ENCODE measurements at regions not wholly inside any gene's neighbourhood (a gene's known extent, or its start where the extent isn't known, plus 50 kb on each side); places are given as distances from the start of the nearest gene placed in this dataset.

DNA sequence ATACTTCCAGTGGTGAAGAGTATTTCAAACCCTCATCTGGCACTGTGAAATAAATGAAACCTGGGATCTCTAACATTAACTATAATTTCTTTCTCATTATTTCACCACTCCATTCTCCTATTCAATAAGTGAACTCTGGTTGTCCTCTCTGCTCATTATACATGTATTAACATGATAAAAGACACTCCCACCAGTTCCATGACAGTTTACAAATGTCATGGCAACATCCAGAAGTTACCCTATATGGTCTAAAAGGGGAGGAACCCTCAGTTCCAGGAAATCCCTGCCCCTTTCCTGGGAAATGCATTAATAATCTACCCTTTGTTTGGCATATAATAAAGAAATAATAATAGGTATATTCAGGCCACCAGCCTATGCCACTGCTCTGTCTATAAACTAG, 62.7 kb upstream of the BRINP3 start:
- Histone ChIP-seq H3K4me3 (ENCODE audit: low read length in 2 of 2) (no peak overlapping the region), H2AFZ (ENCODE audit: low read length) (no peak overlapping the region), H2BK5ac (ENCODE audit: low read length) (no peak overlapping the region), H4K8ac (ENCODE audit: low read depth, low read length) (no peak overlapping the region), H2AK5ac (ENCODE audit: low read depth, low read length) (no peak overlapping the region), H2BK15ac (ENCODE audit: low read length) (no peak overlapping the region), H3K79me1 (ENCODE audit: low read depth, low read length) (no peaks in the 10 kb centered on the region), H2BK12ac (ENCODE audit: low read length) (no peak overlapping the region), H3K27me3 (ENCODE audit: control insufficient read depth in 3 of 3, insufficient read depth in 3 of 3, low read depth in 1 of 3, low read length in 3 of 3) (no peaks in the 10 kb centered on the region), H3K4me2 (ENCODE audit: insufficient read depth, low read length, poor library complexity, severe bottlenecking) (no peak overlapping the region), H3K14ac (ENCODE audit: low read length) (no peak overlapping the region), H3K4me1 (ENCODE audit: control insufficient read depth in 2 of 2, insufficient read depth in 1 of 2, low read depth in 1 of 2, low read length in 2 of 2) (peaks cover 0 to 15% of the 10 kb centered on the region in 2 donors), H3K4ac (ENCODE audit: low read length) (no peak overlapping the region), H2BK120ac (ENCODE audit: low read depth, low read length) (no peak overlapping the region), H3K18ac (ENCODE audit: low read length) (no peak overlapping the region), H3K9ac (ENCODE audit: low read depth, low read length, poor library complexity) (no peak overlapping the region), H3K9me3 (replicated peaks in 1 of 2; ENCODE audit: control insufficient read depth in 2 of 2, insufficient read depth in 1 of 2, low read depth in 1 of 2, low read length in 2 of 2) (no peaks in the 10 kb centered on the region), H3K36me3 (replicated peaks in 1 of 2; ENCODE audit: control insufficient read depth in 2 of 2, insufficient read depth in 2 of 2, low read length in 2 of 2) (no peaks in the 10 kb centered on the region), H3K23ac (ENCODE audit: low read depth, low read length, poor library complexity) (no peak overlapping the region), H3K27ac (replicated peaks; ENCODE audit: low read length) (no peak overlapping the region), H4K91ac (ENCODE audit: low read depth, low read length, poor library complexity) (no peak overlapping the region)
- DNase-seq (ENCODE audit: low spot score), result no peak

DNA sequence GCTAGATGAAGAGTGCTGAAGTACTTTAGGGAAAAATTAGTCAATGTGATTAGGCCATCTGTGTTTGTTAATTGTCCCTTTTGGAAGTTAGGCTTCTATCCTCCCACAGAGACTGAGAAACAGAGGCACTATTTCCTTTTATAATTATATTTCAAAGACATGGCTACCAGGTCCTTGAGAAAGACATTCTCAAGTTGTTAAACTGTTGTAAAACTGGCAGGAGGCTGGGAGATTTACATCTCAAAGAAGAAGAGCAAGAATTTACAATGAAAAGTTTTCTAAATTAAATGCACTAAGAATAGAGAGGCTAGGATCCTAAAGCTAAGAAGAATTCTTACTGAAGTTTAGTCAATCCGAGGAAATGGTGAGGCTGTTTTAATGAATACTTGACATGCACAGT, 74.0 kb upstream of the BRINP3 start:
- no peak overlapping the region for H2BK5ac ChIP-seq (ENCODE audit: low read length)
- H2BK15ac ChIP-seq (ENCODE audit: low read length), result no peak overlapping the region
- H2BK120ac ChIP-seq (ENCODE audit: low read depth, low read length), result no peak overlapping the region
- peak overlapping the region; percentile 59 for H2AFZ ChIP-seq (ENCODE audit: low read length)
- H3K18ac ChIP-seq (ENCODE audit: low read length), result no peak overlapping the region
- no CpG with 5 or more reads among the region's 1 CpG for WGBS, 2 donors (ENCODE audit: extremely low coverage in 2 of 2, insufficient read length in 2 of 2, insufficient replicate concordance in 1 of 2)
- H3K4me3 ChIP-seq (ENCODE audit: low read length in 2 of 2), result no peak overlapping the region
- DNase-seq (ENCODE audit: low spot score), result no peak
- H4K91ac ChIP-seq (ENCODE audit: low read depth, low read length, poor library complexity), result no peak overlapping the region
- H3K14ac ChIP-seq (ENCODE audit: low read length), result no peak overlapping the region
- no peak overlapping the region for H3K9ac ChIP-seq (ENCODE audit: low read depth, low read length, poor library complexity)
- H3K27ac ChIP-seq (replicated peaks; ENCODE audit: low read length), result no peak overlapping the region
- no peaks in the 10 kb centered on the region for H3K79me1 ChIP-seq (ENCODE audit: low read depth, low read length)
- H3K9me3 ChIP-seq (replicated peaks in 1 of 2; ENCODE audit: control insufficient read depth in 2 of 2, insufficient read depth in 1 of 2, low read depth in 1 of 2, low read length in 2 of 2), result no peaks in the 10 kb centered on the region
- H4K8ac ChIP-seq (ENCODE audit: low read depth, low read length), result no peak overlapping the region
- H2AK5ac ChIP-seq (ENCODE audit: low read depth, low read length), result no peak overlapping the region
- no peak overlapping the region for H2BK12ac ChIP-seq (ENCODE audit: low read length)
- no peak overlapping the region for H3K4me2 ChIP-seq (ENCODE audit: insufficient read depth, low read length, poor library complexity, severe bottlenecking)
- H3K27me3 ChIP-seq (ENCODE audit: control insufficient read depth in 3 of 3, insufficient read depth in 3 of 3, low read depth in 1 of 3, low read length in 3 of 3), result no peaks in the 10 kb centered on the region
- H3K4ac ChIP-seq (ENCODE audit: low read length), result no peak overlapping the region
- no peaks in the 10 kb centered on the region for H3K36me3 ChIP-seq (replicated peaks in 1 of 2; ENCODE audit: control insufficient read depth in 2 of 2, insufficient read depth in 2 of 2, low read length in 2 of 2)
- peaks cover 1 to 6% of the 10 kb centered on the region in 2 donors for H3K4me1 ChIP-seq (ENCODE audit: control insufficient read depth in 2 of 2, insufficient read depth in 1 of 2, low read depth in 1 of 2, low read length in 2 of 2)
- H3K23ac ChIP-seq (ENCODE audit: low read depth, low read length, poor library complexity), result no peak overlapping the region

DNA sequence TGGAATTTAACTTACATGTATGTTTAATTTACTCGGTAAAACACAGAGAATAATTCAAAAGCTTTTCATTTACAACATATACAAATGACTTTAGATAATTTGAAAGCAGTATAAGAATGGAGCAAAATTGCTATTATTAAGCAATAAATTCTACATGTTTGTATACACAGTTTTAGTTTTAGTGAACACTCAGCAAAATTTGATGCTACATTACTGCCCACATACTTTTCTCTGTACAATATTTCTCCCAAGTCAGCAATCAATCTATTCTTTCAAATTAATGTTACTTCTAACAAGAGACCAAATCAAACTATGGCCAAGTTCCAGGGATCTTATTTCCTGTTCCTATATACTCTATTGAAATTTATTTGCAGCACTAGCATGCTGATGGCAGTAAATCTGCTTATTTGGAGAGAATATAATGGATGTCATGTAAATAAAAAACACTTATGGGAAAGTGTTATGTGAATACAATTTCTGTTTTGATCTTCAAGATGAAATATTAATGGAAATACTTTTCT, 82.6 kb upstream of the BRINP3 start:
- Histone ChIP-seq H4K91ac (ENCODE audit: low read depth, low read length, poor library complexity) (no peak overlapping the region), H2AK5ac (ENCODE audit: low read depth, low read length) (no peak overlapping the region), H3K18ac (ENCODE audit: low read length) (no peak overlapping the region), H3K14ac (ENCODE audit: low read length) (no peak overlapping the region), H3K4me2 (ENCODE audit: insufficient read depth, low read length, poor library complexity, severe bottlenecking) (no peak overlapping the region), H3K36me3 (replicated peaks in 1 of 2; ENCODE audit: control insufficient read depth in 2 of 2, insufficient read depth in 2 of 2, low read length in 2 of 2) (no peaks in the 10 kb centered on the region), H2BK15ac (ENCODE audit: low read length) (no peak overlapping the region), H3K9ac (ENCODE audit: low read depth, low read length, poor library complexity) (no peak overlapping the region), H3K23ac (ENCODE audit: low read depth, low read length, poor library complexity) (no peak overlapping the region), H3K27me3 (ENCODE audit: control insufficient read depth in 3 of 3, insufficient read depth in 3 of 3, low read depth in 1 of 3, low read length in 3 of 3) (no peaks in the 10 kb centered on the region), H2AFZ (ENCODE audit: low read length) (no peak overlapping the region), H3K9me3 (replicated peaks in 1 of 2; ENCODE audit: control insufficient read depth in 2 of 2, insufficient read depth in 1 of 2, low read depth in 1 of 2, low read length in 2 of 2) (peaks cover 3 to 4% of the 10 kb centered on the region in 2 donors), H3K4me1 (ENCODE audit: control insufficient read depth in 2 of 2, insufficient read depth in 1 of 2, low read depth in 1 of 2, low read length in 2 of 2) (no peaks in the 10 kb centered on the region), H3K79me1 (ENCODE audit: low read depth, low read length) (no peaks in the 10 kb centered on the region), H3K4me3 (ENCODE audit: low read length in 2 of 2) (no peak overlapping the region), H2BK120ac (ENCODE audit: low read depth, low read length) (no peak overlapping the region), H2BK12ac (ENCODE audit: low read length) (no peak overlapping the region), H3K27ac (replicated peaks; ENCODE audit: low read length) (no peak overlapping the region), H3K4ac (ENCODE audit: low read length) (no peak overlapping the region), H4K8ac (ENCODE audit: low read depth, low read length) (no peak overlapping the region), H2BK5ac (ENCODE audit: low read length) (no peak overlapping the region)
- no CpG with 5 or more reads among the region's 1 CpG for WGBS, 2 donors (ENCODE audit: extremely low coverage in 2 of 2, insufficient read length in 2 of 2, insufficient replicate concordance in 1 of 2)
- DNase-seq (ENCODE audit: low spot score), result no peak

DNA sequence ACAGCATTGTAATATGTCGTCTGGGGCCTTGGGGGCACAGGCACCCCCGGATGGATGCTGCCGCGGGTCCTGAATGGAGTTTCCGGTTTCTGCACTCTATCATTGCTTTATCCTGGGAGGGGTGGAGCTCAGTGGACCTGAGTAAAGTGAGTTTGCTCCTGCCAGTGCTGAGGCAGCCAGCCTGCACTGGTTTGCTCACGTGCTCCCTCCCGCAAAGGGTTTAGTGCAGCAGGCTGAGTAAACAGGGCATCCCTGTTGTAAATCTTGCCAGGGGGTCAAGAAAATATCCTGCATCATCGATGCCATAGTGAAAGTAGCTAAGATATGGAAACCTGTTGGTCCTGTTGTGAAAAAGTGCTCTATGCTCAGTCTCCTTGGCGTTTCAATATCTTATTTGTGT, 85.6 kb upstream of the BRINP3 start:
- Histone ChIP-seq H2AK5ac (ENCODE audit: low read depth, low read length) (no peak overlapping the region), H3K18ac (ENCODE audit: low read length) (no peak overlapping the region), H2BK5ac (ENCODE audit: low read length) (no peak overlapping the region), H3K4me1 (ENCODE audit: control insufficient read depth in 2 of 2, insufficient read depth in 1 of 2, low read depth in 1 of 2, low read length in 2 of 2) (no peaks in the 10 kb centered on the region), H3K4ac (ENCODE audit: low read length) (no peak overlapping the region), H3K27ac (replicated peaks; ENCODE audit: low read length) (no peak overlapping the region), H2BK12ac (ENCODE audit: low read length) (no peak overlapping the region), H3K79me1 (ENCODE audit: low read depth, low read length) (no peaks in the 10 kb centered on the region), H3K4me2 (ENCODE audit: insufficient read depth, low read length, poor library complexity, severe bottlenecking) (no peak overlapping the region), H2BK120ac (ENCODE audit: low read depth, low read length) (no peak overlapping the region), H2AFZ (ENCODE audit: low read length) (no peak overlapping the region), H4K8ac (ENCODE audit: low read depth, low read length) (no peak overlapping the region), H4K91ac (ENCODE audit: low read depth, low read length, poor library complexity) (no peak overlapping the region), H3K14ac (ENCODE audit: low read length) (no peak overlapping the region), H3K36me3 (replicated peaks in 1 of 2; ENCODE audit: control insufficient read depth in 2 of 2, insufficient read depth in 2 of 2, low read length in 2 of 2) (no peaks in the 10 kb centered on the region), H3K27me3 (ENCODE audit: control insufficient read depth in 3 of 3, insufficient read depth in 3 of 3, low read depth in 1 of 3, low read length in 3 of 3) (no peaks in the 10 kb centered on the region), H3K9ac (ENCODE audit: low read depth, low read length, poor library complexity) (no peak overlapping the region), H3K9me3 (replicated peaks in 1 of 2; ENCODE audit: control insufficient read depth in 2 of 2, insufficient read depth in 1 of 2, low read depth in 1 of 2, low read length in 2 of 2) (peaks cover 3 to 4% of the 10 kb centered on the region in 2 donors), H3K23ac (ENCODE audit: low read depth, low read length, poor library complexity) (no peak overlapping the region), H3K4me3 (ENCODE audit: low read length in 2 of 2) (no peak overlapping the region), H2BK15ac (ENCODE audit: low read length) (no peak overlapping the region)
- no CpG with 5 or more reads among the region's 9 CpGs for WGBS, 2 donors (ENCODE audit: extremely low coverage in 2 of 2, insufficient read length in 2 of 2, insufficient replicate concordance in 1 of 2)
- DNase-seq (ENCODE audit: low spot score), result no peak

Measured in neuronal stem cell (in vitro differentiated cells).